HCT116 (cell line): ENCODE measurements at regions not wholly inside any gene's neighbourhood (a gene's known extent, or its start where the extent isn't known, plus 50 kb on each side); places are given as distances from the start of the nearest gene placed in this dataset.

Source experiments
- ATAC-seq: fragments of 200-7000 bp; cut with Tn5 transposase; 2 replicates; pipeline ENCODE4 v1.9.1; 2020; ENCODE audit warnings: mild to moderate bottlenecking, moderate library complexity
- BruUV-seq: library from RNA; stranded (reverse); fragments of 400-500 nt; replicated peaks from 2 replicates; lab custom pipeline; 2021; lab: Mats Ljungman, UMichigan
- CTCF ChIA-PET: fragments of 300-600 bp; sonication (Branson Sonifier 250); formaldehyde crosslinking; loops from one replicate; lab custom pipeline; 2021; ENCODE audit warnings: antibody characterized with exemption; lab: Charles Lee
- POLR2A ChIA-PET: fragments of 300-600, 350-600 bp; sonication (Branson Sonifier 250); formaldehyde crosslinking; loops from one replicate; lab custom pipeline; 2021; ENCODE audit warnings: antibody characterized with exemption; lab: Charles Lee
- RAD21 ChIA-PET, 2 experiments: fragments of 300-600 bp; sonication (Branson Sonifier 250); formaldehyde crosslinking; loops; one replicate each; lab custom pipeline; 2023; ENCODE audit warnings: low total read pairs in 2 of 2; ENCODE audit not compliant: uncharacterized antibody in 2 of 2, unreplicated experiment in 2 of 2, low non-redundant PET in 1 of 2; lab: Charles Lee
- DNase-seq: peaks from one replicate; pipeline ENCODE4 v3.0.0-alpha.2; 2010; ENCODE audit warnings: low read depth, low spot score
- H2AFZ ChIP-seq: fragments of 200-600 bp; shearing (Covaris generic), sonication (generic); 2 replicates; pipeline ENCODE4 v1.6.1; 2017; ENCODE audit warnings: low read depth, mixed run types, mixed read lengths, antibody characterized with exemption, low read length; ENCODE audit not compliant: poor library complexity, severe bottlenecking
- H3K27ac ChIP-seq: 2 replicates; pipeline ENCODE4 v1.5.1; 2012; ENCODE audit warnings: low read depth, low read length
- H3K27me3 ChIP-seq: fragments of 200-600 bp; sonication (generic); 2 replicates; pipeline ENCODE4 v1.6.1; 2016; ENCODE audit warnings: mixed run types, low read length, mixed read lengths; ENCODE audit not compliant: insufficient read depth
- H3K36me3 ChIP-seq, 2 experiments: fragments of 200-500 bp in 1 of 2; fragments of 200-600 bp in 1 of 2; sonication (Bioruptor generic) in 1 of 2; sonication (generic) in 1 of 2; 2 replicates each; pipeline versions ENCODE4 v1.5.1 to v1.6.1; 2014 to 2016; ENCODE audit warnings: low read length in 2 of 2, inconsistent platforms in 1 of 2, mixed read lengths in 1 of 2, mixed run types in 1 of 2; ENCODE audit not compliant: insufficient read depth in 2 of 2, control insufficient read depth in 1 of 2
- H3K4me1 ChIP-seq, 2 experiments: fragments of 200-600 bp in 1 of 2; sonication (generic) in 1 of 2; 2 replicates each; pipeline versions ENCODE4 v1.5.1 to v1.6.1; 2012 to 2017; ENCODE audit warnings: low read length in 2 of 2, inconsistent platforms in 1 of 2, mild to moderate bottlenecking in 1 of 2, mixed read lengths in 1 of 2, mixed run types in 1 of 2, moderate library complexity in 1 of 2; ENCODE audit not compliant: insufficient read depth in 2 of 2, control insufficient read depth in 1 of 2
- H3K4me2 ChIP-seq: fragments of 200-600 bp; sonication (generic); 2 replicates; pipeline ENCODE4 v1.6.1; 2017; ENCODE audit warnings: mixed run types, low read length, mixed read lengths
- H3K4me3 ChIP-seq, 2 experiments: fragments of 200-600 bp in 1 of 2; sonication (generic) in 1 of 2; replicated peaks in 1 of 2; 2 replicates each; pipeline ENCODE4 v1.5.1; 2011 to 2016; ENCODE audit warnings: low read length in 2 of 2, control low read depth in 1 of 2, low read depth in 1 of 2, mild to moderate bottlenecking in 1 of 2, mixed read lengths in 1 of 2, mixed run types in 1 of 2
- H3K79me2 ChIP-seq: fragments of 200-600 bp; sonication (generic); 2 replicates; pipeline ENCODE4 v1.6.1; 2017; ENCODE audit warnings: mild to moderate bottlenecking, mixed run types, low read length, moderate library complexity, mixed read lengths; ENCODE audit not compliant: insufficient read depth
- H3K9ac ChIP-seq: fragments of 200-600 bp; sonication (generic); 2 replicates; pipeline ENCODE4 v1.6.1; 2016; ENCODE audit warnings: low read length, mixed read lengths
- H3K9me2 ChIP-seq: fragments of 200-600 bp; sonication (generic), shearing (Covaris generic); 2 replicates; pipeline ENCODE4 v1.6.1; 2017; ENCODE audit warnings: mixed run types, mild to moderate bottlenecking, moderate library complexity; ENCODE audit not compliant: insufficient read depth
- H3K9me3 ChIP-seq, 2 experiments: fragments of 200-500 bp in 1 of 2; fragments of 200-600 bp in 1 of 2; sonication (Bioruptor generic) in 1 of 2; sonication (generic) in 1 of 2; 2 replicates each; pipeline ENCODE4 v1.6.1; 2014 to 2017; ENCODE audit warnings: low read length in 2 of 2, mixed read lengths in 2 of 2, inconsistent platforms in 1 of 2, low read depth in 1 of 2, mild to moderate bottlenecking in 1 of 2, mixed run types in 1 of 2, moderate library complexity in 1 of 2; ENCODE audit not compliant: control insufficient read depth in 1 of 2, insufficient read depth in 1 of 2
- H4K20me1 ChIP-seq: fragments of 200-600 bp; sonication (generic), shearing (Covaris generic); 2 replicates; pipeline ENCODE4 v1.6.1; 2017; ENCODE audit warnings: mixed run types, mild to moderate bottlenecking, moderate library complexity; ENCODE audit not compliant: insufficient read depth
- CBX3 ChIP-seq: IDR thresholded peaks from 2 replicates; pipeline ENCODE4 v1.6.1; 2012; ENCODE audit warnings: low read depth
- CEBPB ChIP-seq: IDR thresholded peaks from 2 replicates; pipeline ENCODE4 v1.6.1; 2012; ENCODE audit warnings: low read depth
- CTCF ChIP-seq, 3 experiments: fragments of 200-600 bp in 1 of 3; sonication (generic) in 1 of 3; IDR thresholded peaks in 2 of 3; conservative IDR thresholded peaks in 1 of 3; 2 replicates each; pipeline ENCODE4 v1.5.1; 2012 to 2017; ENCODE audit warnings: low read depth in 2 of 3, low read length in 2 of 3, antibody characterized with exemption in 1 of 3, borderline replicate concordance in 1 of 3, control low read depth in 1 of 3, mild to moderate bottlenecking in 1 of 3, mixed read lengths in 1 of 3, mixed run types in 1 of 3, moderate library complexity in 1 of 3; ENCODE audit not compliant: insufficient read depth in 1 of 3
- EZH2 ChIP-seq: fragments of 200-600 bp; sonication (generic); IDR thresholded peaks from 2 replicates; pipeline ENCODE4 v1.6.1; 2017; ENCODE audit warnings: antibody characterized with exemption, mixed run types
- EZH2phosphoT487 ChIP-seq: fragments of 200-600 bp; IDR thresholded peaks from 2 replicates; pipeline ENCODE4 v1.6.1; 2018; ENCODE audit warnings: antibody characterized with exemption, borderline replicate concordance
- JUND ChIP-seq: IDR thresholded peaks from 2 replicates; pipeline ENCODE4 v1.6.1; 2012
- MAX ChIP-seq: IDR thresholded peaks from 2 replicates; pipeline ENCODE4 v1.6.1; 2012
- POLR2A ChIP-seq: IDR thresholded peaks from 2 replicates; pipeline ENCODE4 v1.7.0; 2011; ENCODE audit warnings: borderline replicate concordance; ENCODE audit not compliant: insufficient read depth, insufficient read length; ENCODE audit errors: extremely low read depth
- POLR2AphosphoS5 ChIP-seq: IDR thresholded peaks from 2 replicates; pipeline ENCODE4 v1.6.1; 2011; ENCODE audit warnings: mild to moderate bottlenecking, low read depth, low read length, moderate library complexity
- RAD21 ChIP-seq: IDR thresholded peaks from 2 replicates; pipeline ENCODE4 v1.6.1; 2012; ENCODE audit warnings: low read depth, mild to moderate bottlenecking
- REST ChIP-seq: IDR thresholded peaks from 2 replicates; pipeline ENCODE4 v1.6.1; 2012; ENCODE audit warnings: low read depth
- SRF ChIP-seq: IDR thresholded peaks from 2 replicates; pipeline ENCODE4 v1.6.1; 2012; ENCODE audit warnings: low read depth
- TCF7L2 ChIP-seq: IDR thresholded peaks from 2 replicates; pipeline ENCODE4 v1.7.0; 2011; ENCODE audit warnings: borderline replicate concordance, inconsistent platforms; ENCODE audit not compliant: insufficient read depth, insufficient read length; ENCODE audit errors: extremely low read depth
- YY1 ChIP-seq: IDR thresholded peaks from 2 replicates; pipeline ENCODE4 v1.6.1; 2011; ENCODE audit warnings: low read length, low read depth, moderate library complexity, mild to moderate bottlenecking; ENCODE audit not compliant: insufficient replicate concordance; ENCODE audit errors: extremely low read depth
- ZBTB33 ChIP-seq: IDR thresholded peaks from 2 replicates; pipeline ENCODE4 v1.6.1; 2011; ENCODE audit warnings: mild to moderate bottlenecking, low read length, moderate library complexity; ENCODE audit not compliant: insufficient replicate concordance; ENCODE audit errors: extremely low read depth
- ZNF274 ChIP-seq: fragments of 200-500 bp; sonication (Bioruptor generic); IDR thresholded peaks from 2 replicates; pipeline ENCODE4 v1.6.1; 2014; ENCODE audit warnings: mild to moderate bottlenecking, low read depth, low read length, inconsistent platforms
- intact Hi-C: fragments of 100-400 bp; cut with micrococcal nuclease; formaldehyde crosslinking; loops from 2 replicates; pipeline ENCODE4 v1.10.0; 2022

GRCh38 chr10:88047579-88047978 is 184.2 kb downstream of the PTEN start:
- Histone ChIP-seq H4K20me1 (no peaks in the 10 kb centered on the region), H3K9ac (no peak overlapping the region), H3K4me2 (no peak overlapping the region), H3K4me1 (no peaks in the 10 kb centered on the region), H3K36me3 (no peaks in the 10 kb centered on the region), H3K9me3 (no peaks in the 10 kb centered on the region), H3K79me2 (no peaks in the 10 kb centered on the region), H3K4me3 (no peak overlapping the region), H3K27me3 (no peaks in the 10 kb centered on the region), H3K27ac (no peak overlapping the region), H2AFZ (no peak overlapping the region), H3K9me2 (no peaks in the 10 kb centered on the region)
- BruUV-seq, result no TSS peak
- TF ChIP-seq RAD21 (no peak), TCF7L2 (no peak), CBX3 (no peak), POLR2AphosphoS5 (no peak), YY1 (no peak), EZH2 (no peak), REST (no peak), JUND (no peak), SRF (no peak), ZBTB33 (no peak), CEBPB (no peak), ZNF274 (no peak), CTCF (IDR thresholded peaks at IDR 0.05 in 2 of 3, conservative IDR thresholded peaks at IDR 0.05 in 1 of 3; ENCODE audit: borderline replicate concordance in 1 of 3, insufficient read depth in 1 of 3, low read depth in 2 of 3, low read length in 2 of 3) (no peak), MAX (no peak), EZH2phosphoT487 (no peak), POLR2A (no peak)
- ChIA-PET POLR2A (no interaction called here), RAD21 (no interaction called here), CTCF (no interaction called here)
- no peak for ATAC-seq
- intact Hi-C loops, result no loop called here
- DNase-seq, result no peak
